ENCODE measurements at regions not wholly inside any gene's neighbourhood (a gene's known extent, or its start where the extent isn't known, plus 50 kb on each side); places are given as distances from the start of the nearest gene placed in this dataset.

- TF ChIP-seq, protein P1, sequence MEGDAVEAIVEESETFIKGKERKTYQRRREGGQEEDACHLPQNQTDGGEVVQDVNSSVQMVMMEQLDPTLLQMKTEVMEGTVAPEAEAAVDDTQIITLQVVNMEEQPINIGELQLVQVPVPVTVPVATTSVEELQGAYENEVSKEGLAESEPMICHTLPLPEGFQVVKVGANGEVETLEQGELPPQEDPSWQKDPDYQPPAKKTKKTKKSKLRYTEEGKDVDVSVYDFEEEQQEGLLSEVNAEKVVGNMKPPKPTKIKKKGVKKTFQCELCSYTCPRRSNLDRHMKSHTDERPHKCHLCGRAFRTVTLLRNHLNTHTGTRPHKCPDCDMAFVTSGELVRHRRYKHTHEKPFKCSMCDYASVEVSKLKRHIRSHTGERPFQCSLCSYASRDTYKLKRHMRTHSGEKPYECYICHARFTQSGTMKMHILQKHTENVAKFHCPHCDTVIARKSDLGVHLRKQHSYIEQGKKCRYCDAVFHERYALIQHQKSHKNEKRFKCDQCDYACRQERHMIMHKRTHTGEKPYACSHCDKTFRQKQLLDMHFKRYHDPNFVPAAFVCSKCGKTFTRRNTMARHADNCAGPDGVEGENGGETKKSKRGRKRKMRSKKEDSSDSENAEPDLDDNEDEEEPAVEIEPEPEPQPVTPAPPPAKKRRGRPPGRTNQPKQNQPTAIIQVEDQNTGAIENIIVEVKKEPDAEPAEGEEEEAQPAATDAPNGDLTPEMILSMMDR (IDR thresholded peaks at IDR 0.05; ENCODE audit: insufficient read depth in 1 of 2, low read depth in 1 of 2, low read length in 1 of 2, severe bottlenecking in 1 of 2, unreplicated experiment in 1 of 2): no peak
- H3K36me3 ChIP-seq (ENCODE audit: control insufficient read depth, insufficient read depth, low read length): no peaks in the 10 kb centered on the region
- no peaks in the 10 kb centered on the region for H3K27me3 Mint-ChIP-seq (ENCODE audit: insufficient read depth, unreplicated experiment)
- intact Hi-C loops (cut with micrococcal nuclease; ENCODE audit: unreplicated experiment): no loop called here
- H3K4me3 ChIP-seq (ENCODE audit: low read depth, low read length): no peak overlapping the region
- BruUV-seq (replicated peaks): no TSS peak
- H3K4me1 Mint-ChIP-seq (ENCODE audit: low read depth, unreplicated experiment): no peaks in the 10 kb centered on the region
- no peak overlapping the region for H3K4me3 Mint-ChIP-seq (ENCODE audit: unreplicated experiment)
- no peaks in the 10 kb centered on the region for H3K9me3 Mint-ChIP-seq (ENCODE audit: unreplicated experiment)
- no peak for DNase-seq
- H3K9me3 ChIP-seq: no peaks in the 10 kb centered on the region
- no peaks in the 10 kb centered on the region for H3K36me3 Mint-ChIP-seq (ENCODE audit: insufficient read depth, unreplicated experiment)
- H3K4me1 ChIP-seq: no peaks in the 10 kb centered on the region
- no peaks in the 10 kb centered on the region for H3K27me3 ChIP-seq (replicated peaks; ENCODE audit: control insufficient read depth, insufficient read depth, low read length)
- POLR2A ChIA-PET: no interaction called here
- H3K27ac Mint-ChIP-seq (ENCODE audit: unreplicated experiment): no peak overlapping the region
- CTCF ChIA-PET: no interaction called here
Measured at GRCh38 chr18:37787452-37787851, 221.9 kb upstream of the CELF4 start.

DNA sequence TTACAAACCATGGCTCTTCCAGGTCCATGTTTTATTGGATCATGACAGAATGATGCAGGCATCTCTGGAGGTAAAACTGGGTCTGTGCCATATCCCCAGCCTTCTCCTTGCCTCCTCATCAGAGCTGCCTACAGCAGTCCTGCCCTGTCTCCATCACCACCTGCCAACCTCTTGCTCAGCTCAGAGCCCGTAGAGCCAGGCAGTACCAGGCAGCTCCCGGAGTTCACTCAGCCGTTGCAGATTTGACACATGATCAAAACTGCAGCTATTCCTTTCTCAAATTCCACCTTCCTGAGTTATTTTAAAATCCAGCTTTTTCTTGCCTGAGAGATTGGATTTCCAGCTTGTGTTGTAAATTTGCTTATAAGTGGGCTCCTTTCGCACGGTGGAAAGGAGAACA, 218.2 kb upstream of the CELF4 start:
- CTCF ChIA-PET: no interaction called here
- no peak overlapping the region for H3K4me3 ChIP-seq (ENCODE audit: low read depth, low read length)
- Mint-ChIP-seq H3K27me3 (ENCODE audit: insufficient read depth, unreplicated experiment) (no peaks in the 10 kb centered on the region), H3K4me1 (ENCODE audit: low read depth, unreplicated experiment) (no peaks in the 10 kb centered on the region), H3K27ac (ENCODE audit: unreplicated experiment) (no peak overlapping the region), H3K9me3 (ENCODE audit: unreplicated experiment) (no peaks in the 10 kb centered on the region), H3K36me3 (ENCODE audit: insufficient read depth, unreplicated experiment) (no peaks in the 10 kb centered on the region), H3K4me3 (ENCODE audit: unreplicated experiment) (no peak overlapping the region)
- TF ChIP-seq, protein P1 (IDR thresholded peaks at IDR 0.05; ENCODE audit: insufficient read depth in 1 of 2, low read depth in 1 of 2, low read length in 1 of 2, severe bottlenecking in 1 of 2, unreplicated experiment in 1 of 2): no peak
- no TSS peak for BruUV-seq (replicated peaks)
- intact Hi-C loops (cut with micrococcal nuclease; ENCODE audit: unreplicated experiment): no loop called here
- H3K27me3 ChIP-seq (replicated peaks; ENCODE audit: control insufficient read depth, insufficient read depth, low read length): no peaks in the 10 kb centered on the region
- DNase-seq: no peak
- no peaks in the 10 kb centered on the region for H3K36me3 ChIP-seq (ENCODE audit: control insufficient read depth, insufficient read depth, low read length)
- H3K9me3 ChIP-seq: no peaks in the 10 kb centered on the region
- no peaks in the 10 kb centered on the region for H3K4me1 ChIP-seq
- POLR2A ChIA-PET: no interaction called here

- Mint-ChIP-seq H3K4me3 (ENCODE audit: unreplicated experiment) (no peak overlapping the region), H3K36me3 (ENCODE audit: insufficient read depth, unreplicated experiment) (no peaks in the 10 kb centered on the region), H3K27ac (ENCODE audit: unreplicated experiment) (no peak overlapping the region), H3K9me3 (ENCODE audit: unreplicated experiment) (no peaks in the 10 kb centered on the region), H3K4me1 (ENCODE audit: low read depth, unreplicated experiment) (no peaks in the 10 kb centered on the region), H3K27me3 (ENCODE audit: insufficient read depth, unreplicated experiment) (peaks cover 9% of the 10 kb centered on the region)
- H3K4me1 ChIP-seq: no peaks in the 10 kb centered on the region
- H3K36me3 ChIP-seq (ENCODE audit: control insufficient read depth, insufficient read depth, low read length): no peaks in the 10 kb centered on the region
- H3K27me3 ChIP-seq (replicated peaks; ENCODE audit: control insufficient read depth, insufficient read depth, low read length): no peaks in the 10 kb centered on the region
- ChIA-PET CTCF (no interaction called here), POLR2A (no interaction called here)
- intact Hi-C loops (cut with micrococcal nuclease; ENCODE audit: unreplicated experiment): no loop called here
- BruUV-seq (replicated peaks): no TSS peak
- no peak for DNase-seq
- H3K9me3 ChIP-seq: no peaks in the 10 kb centered on the region
- H3K4me3 ChIP-seq (ENCODE audit: low read depth, low read length): no peak overlapping the region
- TF ChIP-seq, protein P1 (IDR thresholded peaks at IDR 0.05; ENCODE audit: insufficient read depth in 1 of 2, low read depth in 1 of 2, low read length in 1 of 2, severe bottlenecking in 1 of 2, unreplicated experiment in 1 of 2): no peak
Measured at GRCh38 chr18:37779220-37779619, 213.6 kb upstream of the CELF4 start.

All from Caco-2 (cell line).